Gastrocnemius medialis (tissue), 4 donors: ENCODE measurements at regions not wholly inside any gene's neighbourhood (a gene's known extent, or its start where the extent isn't known, plus 50 kb on each side); places are given as distances from the start of the nearest gene placed in this dataset.

Source experiments
- ATAC-seq, 2 donors: fragments of 150-250 bp; one replicate each; pipeline ENCODE4 v1.9.1; 2016
- DNase-seq, 2 donors: peaks; one replicate each; pipeline ENCODE4 v3.0.0-alpha.2; 2019
- H3K27ac ChIP-seq, 4 donors: fragments of 200-600 bp; sonication (generic); 1 replicate in 1 of 4; 2 replicates in 3 of 4; pipeline ENCODE4 v1.5.1; 2016 to 2018; ENCODE audit warnings: mild to moderate bottlenecking in 2 of 4, moderate library complexity in 1 of 4
- H3K27me3 ChIP-seq, 3 donors: fragments of 200-600 bp; sonication (generic) in 2 of 3; 1 replicate in 1 of 3; 2 replicates in 2 of 3; pipeline versions ENCODE4 v1.5.1 to v1.6.0; 2016 to 2019; ENCODE audit warnings: mild to moderate bottlenecking in 1 of 3, moderate library complexity in 1 of 3
- H3K36me3 ChIP-seq, 2 donors: fragments of 200-600 bp; sonication (generic) in 1 of 2; one replicate each; pipeline ENCODE4 v1.5.1; 2017 to 2018
- H3K4me1 ChIP-seq, 2 donors: fragments of 200-600 bp; sonication (generic) in 1 of 2; one replicate each; pipeline ENCODE4 v1.5.1; 2016 to 2017; ENCODE audit warnings: mild to moderate bottlenecking in 2 of 2
- H3K4me3 ChIP-seq, 4 donors: fragments of 200-600 bp; sonication (generic) in 3 of 4; 1 replicate in 1 of 4; 2 replicates in 3 of 4; pipeline ENCODE4 v1.5.1; 2016 to 2019; ENCODE audit warnings: mild to moderate bottlenecking in 2 of 4
- H3K9me3 ChIP-seq, 3 donors: fragments of 200-600 bp; sonication (generic) in 2 of 3; 1 replicate in 1 of 3; 2 replicates in 2 of 3; pipeline ENCODE4 v1.5.1; 2016 to 2019
- POLR2A ChIP-seq, 2 donors: fragments of 450-650 bp; IDR thresholded peaks; one replicate each; pipeline ENCODE4 v1.6.1; 2017; ENCODE audit warnings: antibody characterized with exemption in 2 of 2, mild to moderate bottlenecking in 2 of 2, moderate library complexity in 2 of 2
- in situ Hi-C, 4 donors: fragments of 200-750 bp; cut with MboI; loops; one replicate each; pipeline versions ENCODE4 v1.15.0 to v1.8.0; 2017; ENCODE audit warnings: low sequenced_read_pairs in 4 of 4
- intact Hi-C: fragments of 100-400 bp; cut with DNase I; formaldehyde crosslinking; loops from one replicate; pipeline ENCODE4 v1.15.1; 2023; ENCODE audit warnings: low total_unique reads
- TF ChIP-seq, protein P1 (sequence below), 5 experiments: fragments of 450-650 bp in 3 of 5; fragments of 200-600 bp in 2 of 5; sonication (generic) in 2 of 5; IDR thresholded peaks in 4 of 5; conservative IDR thresholded peaks in 1 of 5; 1 replicate in 4 of 5; 2 replicates in 1 of 5; pipeline ENCODE4 v1.5.1; 2016 to 2019; ENCODE audit warnings: antibody characterized with exemption in 5 of 5, mild to moderate bottlenecking in 3 of 5, moderate library complexity in 3 of 5

DNA sequence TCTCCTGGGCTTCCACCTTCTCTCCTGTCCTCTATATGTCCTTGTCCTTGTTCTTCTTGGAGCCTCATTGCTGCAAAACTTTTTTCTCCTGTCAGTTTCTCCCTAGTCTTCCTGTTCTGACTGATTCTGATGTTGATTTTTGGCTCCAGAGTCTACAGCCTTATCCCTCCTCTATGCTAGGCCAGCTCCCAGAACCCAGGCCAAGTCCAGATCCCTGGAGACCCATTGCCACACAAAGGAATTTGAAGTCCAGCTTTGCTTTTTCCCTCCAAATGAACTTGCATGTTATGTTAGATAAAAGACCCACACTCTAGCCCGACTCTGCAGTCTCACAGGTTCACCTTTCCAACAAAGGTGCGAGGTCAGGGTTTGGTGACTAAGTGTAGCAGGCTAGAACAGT, 203.1 kb downstream of the FNDC1 start:
- Histone ChIP-seq H3K27ac (no peak overlapping the region), H3K27me3 (no peaks in the 10 kb centered on the region)
- TF ChIP-seq, protein P1, sequence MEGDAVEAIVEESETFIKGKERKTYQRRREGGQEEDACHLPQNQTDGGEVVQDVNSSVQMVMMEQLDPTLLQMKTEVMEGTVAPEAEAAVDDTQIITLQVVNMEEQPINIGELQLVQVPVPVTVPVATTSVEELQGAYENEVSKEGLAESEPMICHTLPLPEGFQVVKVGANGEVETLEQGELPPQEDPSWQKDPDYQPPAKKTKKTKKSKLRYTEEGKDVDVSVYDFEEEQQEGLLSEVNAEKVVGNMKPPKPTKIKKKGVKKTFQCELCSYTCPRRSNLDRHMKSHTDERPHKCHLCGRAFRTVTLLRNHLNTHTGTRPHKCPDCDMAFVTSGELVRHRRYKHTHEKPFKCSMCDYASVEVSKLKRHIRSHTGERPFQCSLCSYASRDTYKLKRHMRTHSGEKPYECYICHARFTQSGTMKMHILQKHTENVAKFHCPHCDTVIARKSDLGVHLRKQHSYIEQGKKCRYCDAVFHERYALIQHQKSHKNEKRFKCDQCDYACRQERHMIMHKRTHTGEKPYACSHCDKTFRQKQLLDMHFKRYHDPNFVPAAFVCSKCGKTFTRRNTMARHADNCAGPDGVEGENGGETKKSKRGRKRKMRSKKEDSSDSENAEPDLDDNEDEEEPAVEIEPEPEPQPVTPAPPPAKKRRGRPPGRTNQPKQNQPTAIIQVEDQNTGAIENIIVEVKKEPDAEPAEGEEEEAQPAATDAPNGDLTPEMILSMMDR (IDR thresholded peaks at IDR 0.05 in 4 of 5, conservative IDR thresholded peaks at IDR 0.05 in 1 of 5) = no peak
- no peak for TF ChIP-seq POLR2A (IDR thresholded peaks at IDR 0.05)

DNA sequence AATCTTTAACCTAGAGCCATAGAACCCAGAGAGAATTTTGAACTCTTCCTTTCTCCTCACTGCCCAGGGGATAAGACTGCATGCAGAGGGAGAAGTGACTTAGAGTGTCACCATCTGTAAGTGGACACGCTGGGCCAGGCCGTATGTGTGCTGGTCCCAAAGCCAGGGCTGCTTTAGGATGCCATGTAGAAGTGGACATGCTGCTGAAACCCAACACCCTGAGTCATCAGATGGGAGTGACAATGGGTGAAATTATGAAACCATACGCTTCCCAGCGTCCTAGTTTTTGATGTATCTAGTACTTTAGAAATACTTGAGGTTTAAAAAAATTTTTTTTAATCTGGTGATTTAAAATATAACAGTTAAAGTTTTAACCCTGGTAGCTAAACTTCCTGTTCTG, 191.1 kb downstream of the FNDC1 start:
- intact Hi-C loops (no loop called here), in situ Hi-C loops (no loop called here)
- Histone ChIP-seq H3K4me3 (no peak overlapping the region), H3K27me3 (peaks cover 0 to 4% (median 0%) of the 10 kb centered on the region in 3 donors), H3K9me3 (no peaks in the 10 kb centered on the region), H3K4me1 (peaks cover 0 to 4% of the 10 kb centered on the region in 2 donors), H3K27ac (no peak overlapping the region), H3K36me3 (no peaks in the 10 kb centered on the region)
- no peak for TF ChIP-seq POLR2A (IDR thresholded peaks at IDR 0.05)
- TF ChIP-seq, protein P1 (IDR thresholded peaks at IDR 0.05 in 4 of 5, conservative IDR thresholded peaks at IDR 0.05 in 1 of 5) = no peak
- DNase-seq = peak; percentile 38 to 50
- peak; percentile 74 to 93 for ATAC-seq

More for the DNA sequence above, 203.1 kb downstream of the FNDC1 start:
- H3K36me3 ChIP-seq = no peaks in the 10 kb centered on the region
- intact Hi-C loops = no loop called here
- H3K9me3 ChIP-seq = peaks cover 0 to 11% (median 0%) of the 10 kb centered on the region in 3 donors
- ATAC-seq = no peak
- no peak overlapping the region for H3K4me3 ChIP-seq
- no peaks in the 10 kb centered on the region for H3K4me1 ChIP-seq
- in situ Hi-C loops = no loop called here
- no peak for DNase-seq

DNA sequence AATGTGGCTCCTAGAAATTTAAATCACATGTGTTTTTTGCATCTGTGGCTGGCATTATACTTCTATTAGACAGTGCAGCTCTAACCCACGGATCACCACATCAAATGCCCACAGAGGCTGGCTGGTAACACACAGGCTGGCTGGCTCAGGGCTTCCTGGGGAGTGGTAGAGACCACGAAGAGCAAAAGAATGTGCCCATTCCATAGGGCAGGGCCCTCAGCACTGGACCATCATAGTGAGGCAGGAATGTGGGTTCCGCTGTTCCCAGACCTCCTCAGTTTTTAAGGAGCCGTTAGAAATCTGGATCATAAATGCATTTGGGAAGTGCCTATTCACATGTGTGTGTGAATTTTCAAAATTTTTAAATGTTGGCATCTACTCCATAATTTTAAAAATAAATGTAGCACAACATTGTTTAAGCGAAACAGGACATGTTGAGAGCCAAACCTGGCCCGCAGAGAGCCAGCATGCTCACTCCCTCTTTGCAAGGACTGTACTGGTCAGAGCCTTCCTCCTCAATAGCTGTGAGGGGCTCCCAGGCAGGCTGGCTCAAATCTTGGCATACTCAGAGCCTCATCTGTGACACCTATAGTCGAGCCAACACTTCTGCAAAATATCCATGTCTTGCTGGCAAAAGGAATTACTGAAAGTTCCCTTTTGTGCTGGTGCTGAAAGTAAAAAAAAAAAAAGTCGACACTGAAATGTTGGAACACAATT, 190.5 kb downstream of the FNDC1 start:
- H3K27ac ChIP-seq = no peak overlapping the region
- intact Hi-C loops = no loop called here
- H3K4me3 ChIP-seq = no peak overlapping the region
- H3K9me3 ChIP-seq = no peaks in the 10 kb centered on the region
- H3K27me3 ChIP-seq = peaks cover 0 to 4% (median 0%) of the 10 kb centered on the region in 3 donors
- H3K4me1 ChIP-seq = peaks cover 0 to 4% of the 10 kb centered on the region in 2 donors
- no peaks in the 10 kb centered on the region for H3K36me3 ChIP-seq
- in situ Hi-C loops = no loop called here
- TF ChIP-seq, protein P1 (IDR thresholded peaks at IDR 0.05 in 4 of 5, conservative IDR thresholded peaks at IDR 0.05 in 1 of 5) = no peak
- TF ChIP-seq POLR2A (IDR thresholded peaks at IDR 0.05) = no peak
- DNase-seq (no peak), ATAC-seq (peak in 1 of 2 donors; percentile 27)

DNA sequence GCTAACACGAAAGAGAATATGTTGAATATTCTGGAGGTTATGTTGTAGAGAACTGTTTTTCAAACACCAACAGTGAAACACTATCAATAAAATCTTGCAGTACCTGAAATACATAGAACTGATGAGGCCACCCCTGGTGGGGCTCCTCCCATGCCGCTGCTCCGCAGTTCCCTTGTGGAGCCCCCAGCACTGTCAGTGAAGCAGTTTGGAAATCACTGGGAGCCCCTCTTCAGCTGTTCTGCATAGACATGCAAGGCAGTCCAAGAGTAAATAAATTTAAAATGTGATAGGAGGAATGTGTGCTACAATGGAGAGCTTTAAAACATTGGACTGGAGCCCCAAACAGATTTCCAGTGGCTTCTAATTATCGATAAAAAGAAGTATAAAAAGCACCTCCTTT, 189.4 kb downstream of the FNDC1 start:
- DNase-seq = no peak
- Histone ChIP-seq H3K4me1 (peaks cover 0 to 3% of the 10 kb centered on the region in 2 donors), H3K27me3 (peaks cover 0 to 4% (median 0%) of the 10 kb centered on the region in 3 donors), H3K4me3 (no peak overlapping the region), H3K27ac (no peak overlapping the region), H3K9me3 (no peaks in the 10 kb centered on the region), H3K36me3 (no peaks in the 10 kb centered on the region)
- TF ChIP-seq, protein P1 (IDR thresholded peaks at IDR 0.05 in 4 of 5, conservative IDR thresholded peaks at IDR 0.05 in 1 of 5) = no peak
- no peak for TF ChIP-seq POLR2A (IDR thresholded peaks at IDR 0.05)
- ATAC-seq = no peak
- in situ Hi-C loops = no loop called here
- intact Hi-C loops = no loop called here
